WI38 (cell line): ENCODE measurements at regions not wholly inside any gene's neighbourhood (a gene's known extent, or its start where the extent isn't known, plus 50 kb on each side); places are given as distances from the start of the nearest gene placed in this dataset.

Source experiments
- H3K4me3 ChIP-seq: 2 replicates; pipeline ENCODE4 v1.5.1; 2011; ENCODE audit warnings: low read depth, mild to moderate bottlenecking, control low read depth, low read length
- CTCF ChIP-seq: IDR thresholded peaks from 2 replicates; pipeline ENCODE4 v1.5.1; 2012; ENCODE audit warnings: low read depth, mild to moderate bottlenecking, control low read depth, low read length

GRCh38 chr1:228987286-228987685 is 252.0 kb downstream of the RHOU start:
- no peak for TF ChIP-seq CTCF
- no peak overlapping the region for H3K4me3 ChIP-seq

GRCh38 chr1:228987736-228988506 is 252.6 kb downstream of the RHOU start:
- TF ChIP-seq CTCF: no peak
- no peak overlapping the region for H3K4me3 ChIP-seq

- no peak for TF ChIP-seq CTCF
- H3K4me3 ChIP-seq: no peak overlapping the region
These were observed 253.4 kb downstream of the RHOU start for GRCh38 chr1:228988664-228989063.

- no peak for TF ChIP-seq CTCF
- no peak overlapping the region for H3K4me3 ChIP-seq
These were observed 253.9 kb downstream of the RHOU start for GRCh38 chr1:228989176-228989575.

GRCh38 chr1:228989676-228989991 is 254.4 kb downstream of the RHOU start:
- TF ChIP-seq CTCF: no peak
- H3K4me3 ChIP-seq: no peak overlapping the region

GRCh38 chr1:228989992-228990827 is 254.9 kb downstream of the RHOU start:
- no peak for TF ChIP-seq CTCF

More at GRCh38 chr1:228989992-228990827, 254.9 kb downstream of the RHOU start:
- H3K4me3 ChIP-seq: no peak overlapping the region
